ENCODE measurements at regions not wholly inside any gene's neighbourhood (a gene's known extent, or its start where the extent isn't known, plus 50 kb on each side); places are given as distances from the start of the nearest gene placed in this dataset.

DNA sequence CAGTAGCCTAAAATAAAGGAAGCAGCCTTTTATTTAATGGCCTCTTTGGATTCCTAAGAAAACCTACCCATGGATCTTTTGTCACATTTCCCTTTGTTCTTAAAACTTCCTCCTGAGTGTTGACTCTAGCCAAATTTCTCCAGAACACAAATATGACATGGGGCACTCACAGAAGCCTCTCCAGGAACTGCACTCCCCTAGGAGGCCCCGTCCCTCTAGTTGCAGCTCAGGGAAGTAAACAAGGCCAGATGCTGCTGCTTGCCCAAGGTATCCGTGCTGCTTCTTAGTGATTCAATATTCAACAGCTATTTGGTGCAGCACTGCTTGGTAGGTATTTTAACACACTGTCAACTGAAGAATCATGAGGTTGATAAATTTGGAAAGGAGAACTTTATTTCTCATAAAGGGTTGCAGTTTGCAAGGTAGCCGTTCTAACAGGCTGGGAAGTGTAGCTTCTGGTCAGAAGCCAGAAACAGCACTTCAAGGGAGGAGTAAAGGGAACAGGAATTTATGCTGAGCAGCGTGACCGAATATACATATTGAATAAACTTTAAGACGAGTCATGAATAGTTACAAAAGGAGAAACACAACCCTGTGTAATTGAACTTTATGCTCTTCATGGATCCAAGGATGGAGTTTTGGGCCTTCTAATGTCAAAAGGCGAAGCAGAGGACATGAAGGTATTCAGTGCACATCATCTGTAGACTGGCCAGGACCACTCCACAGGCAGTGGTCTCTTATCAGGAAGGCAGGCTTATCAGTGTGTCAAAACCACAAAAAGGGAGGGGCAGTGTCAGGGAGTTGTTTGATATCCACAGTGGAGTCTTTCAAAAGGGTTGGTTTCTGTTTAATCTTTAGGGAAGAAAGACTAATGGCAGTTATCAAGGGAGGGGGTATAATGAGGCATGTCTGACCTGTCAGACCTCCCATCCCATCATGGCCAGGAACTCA, 63.3 kb downstream of the CD24 start:
- no peak overlapping the region for H3K9ac ChIP-seq (ENCODE audit: low read length)
- TF ChIP-seq, protein P1, sequence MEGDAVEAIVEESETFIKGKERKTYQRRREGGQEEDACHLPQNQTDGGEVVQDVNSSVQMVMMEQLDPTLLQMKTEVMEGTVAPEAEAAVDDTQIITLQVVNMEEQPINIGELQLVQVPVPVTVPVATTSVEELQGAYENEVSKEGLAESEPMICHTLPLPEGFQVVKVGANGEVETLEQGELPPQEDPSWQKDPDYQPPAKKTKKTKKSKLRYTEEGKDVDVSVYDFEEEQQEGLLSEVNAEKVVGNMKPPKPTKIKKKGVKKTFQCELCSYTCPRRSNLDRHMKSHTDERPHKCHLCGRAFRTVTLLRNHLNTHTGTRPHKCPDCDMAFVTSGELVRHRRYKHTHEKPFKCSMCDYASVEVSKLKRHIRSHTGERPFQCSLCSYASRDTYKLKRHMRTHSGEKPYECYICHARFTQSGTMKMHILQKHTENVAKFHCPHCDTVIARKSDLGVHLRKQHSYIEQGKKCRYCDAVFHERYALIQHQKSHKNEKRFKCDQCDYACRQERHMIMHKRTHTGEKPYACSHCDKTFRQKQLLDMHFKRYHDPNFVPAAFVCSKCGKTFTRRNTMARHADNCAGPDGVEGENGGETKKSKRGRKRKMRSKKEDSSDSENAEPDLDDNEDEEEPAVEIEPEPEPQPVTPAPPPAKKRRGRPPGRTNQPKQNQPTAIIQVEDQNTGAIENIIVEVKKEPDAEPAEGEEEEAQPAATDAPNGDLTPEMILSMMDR (IDR thresholded peaks at IDR 0.05; ENCODE audit: poor library complexity, severe bottlenecking) = no peak
- TF ChIP-seq, protein P2, sequence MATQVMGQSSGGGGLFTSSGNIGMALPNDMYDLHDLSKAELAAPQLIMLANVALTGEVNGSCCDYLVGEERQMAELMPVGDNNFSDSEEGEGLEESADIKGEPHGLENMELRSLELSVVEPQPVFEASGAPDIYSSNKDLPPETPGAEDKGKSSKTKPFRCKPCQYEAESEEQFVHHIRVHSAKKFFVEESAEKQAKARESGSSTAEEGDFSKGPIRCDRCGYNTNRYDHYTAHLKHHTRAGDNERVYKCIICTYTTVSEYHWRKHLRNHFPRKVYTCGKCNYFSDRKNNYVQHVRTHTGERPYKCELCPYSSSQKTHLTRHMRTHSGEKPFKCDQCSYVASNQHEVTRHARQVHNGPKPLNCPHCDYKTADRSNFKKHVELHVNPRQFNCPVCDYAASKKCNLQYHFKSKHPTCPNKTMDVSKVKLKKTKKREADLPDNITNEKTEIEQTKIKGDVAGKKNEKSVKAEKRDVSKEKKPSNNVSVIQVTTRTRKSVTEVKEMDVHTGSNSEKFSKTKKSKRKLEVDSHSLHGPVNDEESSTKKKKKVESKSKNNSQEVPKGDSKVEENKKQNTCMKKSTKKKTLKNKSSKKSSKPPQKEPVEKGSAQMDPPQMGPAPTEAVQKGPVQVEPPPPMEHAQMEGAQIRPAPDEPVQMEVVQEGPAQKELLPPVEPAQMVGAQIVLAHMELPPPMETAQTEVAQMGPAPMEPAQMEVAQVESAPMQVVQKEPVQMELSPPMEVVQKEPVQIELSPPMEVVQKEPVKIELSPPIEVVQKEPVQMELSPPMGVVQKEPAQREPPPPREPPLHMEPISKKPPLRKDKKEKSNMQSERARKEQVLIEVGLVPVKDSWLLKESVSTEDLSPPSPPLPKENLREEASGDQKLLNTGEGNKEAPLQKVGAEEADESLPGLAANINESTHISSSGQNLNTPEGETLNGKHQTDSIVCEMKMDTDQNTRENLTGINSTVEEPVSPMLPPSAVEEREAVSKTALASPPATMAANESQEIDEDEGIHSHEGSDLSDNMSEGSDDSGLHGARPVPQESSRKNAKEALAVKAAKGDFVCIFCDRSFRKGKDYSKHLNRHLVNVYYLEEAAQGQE (IDR thresholded peaks at IDR 0.05; ENCODE audit: borderline replicate concordance) = no peak
- no peak for TF ChIP-seq MXI1 (conservative IDR thresholded peaks at IDR 0.05; ENCODE audit: poor library complexity, severe bottlenecking)
- no peak for TF ChIP-seq POLR2AphosphoS5 (IDR thresholded peaks at IDR 0.05)
- no peaks in the 10 kb centered on the region for H3K79me2 ChIP-seq (replicated peaks; ENCODE audit: insufficient read depth, low read length)
- no peaks in the 10 kb centered on the region for H3K9me2 ChIP-seq (ENCODE audit: insufficient read depth, low read length)
- no peak overlapping the region for H3K4me3 ChIP-seq (ENCODE audit: low read length)
- no peaks in the 10 kb centered on the region for H3K36me3 ChIP-seq (ENCODE audit: insufficient read depth, low read length)
- no peaks in the 10 kb centered on the region for H4K20me1 ChIP-seq (ENCODE audit: insufficient read depth)
- no peak overlapping the region for H2AFZ ChIP-seq (ENCODE audit: low read depth, low read length)
- H3K9me3 ChIP-seq (ENCODE audit: low read length) = no peaks in the 10 kb centered on the region
- no peak overlapping the region for H3K27ac ChIP-seq (ENCODE audit: low read length)
- H3K4me2 ChIP-seq (ENCODE audit: low read length) = no peak overlapping the region
- H3F3A ChIP-seq (ENCODE audit: insufficient read depth, low read length, poor library complexity, severe bottlenecking) = no peaks in the 10 kb centered on the region
- no peaks in the 10 kb centered on the region for H3K27me3 ChIP-seq (ENCODE audit: insufficient read depth, low read depth, low read length)

DNA sequence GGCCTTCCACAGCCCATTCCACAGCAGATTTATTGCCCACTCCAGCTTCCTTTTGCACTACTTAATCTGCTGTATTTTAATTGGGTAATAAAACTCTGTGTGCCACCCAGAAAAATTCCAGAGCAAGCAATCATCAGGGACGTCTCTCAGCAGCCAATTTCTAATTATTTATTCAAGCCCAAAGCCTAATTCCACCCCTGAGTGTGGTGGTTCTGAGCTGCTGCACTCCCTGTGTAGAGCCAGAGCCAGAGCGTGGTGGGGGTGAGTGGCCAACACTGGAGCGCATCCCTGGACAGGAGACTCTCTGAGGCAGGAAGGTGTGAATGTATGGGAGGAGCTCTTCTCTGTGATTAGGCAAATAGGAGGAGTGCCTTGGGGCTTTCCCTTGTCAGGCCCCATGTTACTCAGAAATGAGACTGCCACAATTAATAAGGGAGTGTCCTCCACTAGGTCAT, 66.1 kb downstream of the CD24 start:
- H4K20me1 ChIP-seq (ENCODE audit: insufficient read depth) = no peaks in the 10 kb centered on the region
- no peaks in the 10 kb centered on the region for H3K9me2 ChIP-seq (ENCODE audit: insufficient read depth, low read length)
- H3K27ac ChIP-seq (ENCODE audit: low read length) = no peak overlapping the region
- no peak overlapping the region for H2AFZ ChIP-seq (ENCODE audit: low read depth, low read length)
- H3K79me2 ChIP-seq (replicated peaks; ENCODE audit: insufficient read depth, low read length) = no peaks in the 10 kb centered on the region
- no peaks in the 10 kb centered on the region for H3K9me3 ChIP-seq (ENCODE audit: low read length)
- H3K4me2 ChIP-seq (ENCODE audit: low read length) = no peak overlapping the region
- TF ChIP-seq TAF1 (IDR thresholded peaks at IDR 0.05; ENCODE audit: low read depth) (no peak), EP300 (conservative IDR thresholded peaks at IDR 0.05; ENCODE audit: poor library complexity, severe bottlenecking) (no peak), RAD21 (conservative IDR thresholded peaks at IDR 0.05) (no peak), POLR2AphosphoS5 (IDR thresholded peaks at IDR 0.05) (no peak), EZH2 (IDR thresholded peaks at IDR 0.05; ENCODE audit: borderline replicate concordance, insufficient read depth, low read length, poor library complexity, severe bottlenecking) (no peak), SMC3 (conservative IDR thresholded peaks at IDR 0.05; ENCODE audit: poor library complexity) (no peak), MXI1 (conservative IDR thresholded peaks at IDR 0.05; ENCODE audit: poor library complexity, severe bottlenecking) (no peak)
- TF ChIP-seq, protein P2 (IDR thresholded peaks at IDR 0.05; ENCODE audit: borderline replicate concordance) = no peak
- TF ChIP-seq, protein P1 (IDR thresholded peaks at IDR 0.05; ENCODE audit: poor library complexity, severe bottlenecking) = no peak
- H3K27me3 ChIP-seq (ENCODE audit: insufficient read depth, low read depth, low read length) = no peaks in the 10 kb centered on the region
- no peak overlapping the region for H3K9ac ChIP-seq (ENCODE audit: low read length)
- H3K36me3 ChIP-seq (ENCODE audit: insufficient read depth, low read length) = no peaks in the 10 kb centered on the region
- H3F3A ChIP-seq (ENCODE audit: insufficient read depth, low read length, poor library complexity, severe bottlenecking) = no peaks in the 10 kb centered on the region
- no peak overlapping the region for H3K4me3 ChIP-seq (ENCODE audit: low read length)

Data from neural cell (in vitro differentiated cells).